Ecto neural progenitor cell (in vitro differentiated cells): ENCODE measurements at regions not wholly inside any gene's neighbourhood (a gene's known extent, or its start where the extent isn't known, plus 50 kb on each side); places are given as distances from the start of the nearest gene placed in this dataset.
"Not testable (repeated sequence)": the region's sequence is repeated elsewhere in the genome, so short reads cannot be mapped to it uniquely, and the experiment has no call there.

Source experiments
- DNase-seq: peaks from one replicate; pipeline ENCODE4 v3.0.0-alpha.2; 2018; ENCODE audit warnings: low spot score

DNA sequence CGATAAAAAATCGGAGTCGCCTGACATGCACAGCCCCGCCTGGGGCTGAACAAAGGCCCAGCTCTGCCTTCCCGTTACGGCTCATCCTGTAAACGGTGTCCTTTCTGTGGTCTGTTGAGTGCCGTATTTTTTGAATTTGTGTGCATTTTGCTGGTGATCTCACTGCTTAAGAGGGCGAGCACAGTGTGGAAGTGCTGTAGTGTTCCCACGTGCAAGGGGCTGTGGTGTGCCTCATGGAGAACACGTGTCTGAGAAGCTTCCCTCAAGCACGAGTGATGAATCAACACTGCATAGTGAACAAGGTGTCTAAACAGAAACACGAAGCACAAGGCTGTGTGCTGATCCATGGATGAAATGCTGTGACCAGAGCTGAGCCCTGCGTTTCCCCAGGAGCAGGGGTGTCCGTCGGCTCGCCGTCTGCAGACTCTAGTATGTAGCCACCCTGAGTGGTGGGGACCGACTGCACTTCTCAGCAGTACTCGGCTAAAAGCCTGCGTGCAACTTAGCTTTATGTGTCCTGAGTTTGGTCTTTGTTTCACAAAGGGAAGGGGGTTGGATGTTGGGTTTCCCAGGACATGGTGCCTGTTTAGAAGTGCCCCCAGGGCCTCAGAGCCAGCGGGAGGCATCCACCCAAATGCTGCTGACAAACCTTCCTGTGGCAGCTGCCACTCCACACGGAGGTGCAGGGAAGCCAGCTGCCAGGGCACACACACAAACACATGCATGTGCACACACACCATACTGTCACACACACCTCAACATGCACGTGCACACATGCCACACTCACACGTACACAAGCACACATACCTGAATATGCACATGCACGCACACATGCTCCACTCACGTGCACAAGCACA is 77.2 kb upstream of the IRX4 start:
- DNase-seq = peak; percentile 39

DNA sequence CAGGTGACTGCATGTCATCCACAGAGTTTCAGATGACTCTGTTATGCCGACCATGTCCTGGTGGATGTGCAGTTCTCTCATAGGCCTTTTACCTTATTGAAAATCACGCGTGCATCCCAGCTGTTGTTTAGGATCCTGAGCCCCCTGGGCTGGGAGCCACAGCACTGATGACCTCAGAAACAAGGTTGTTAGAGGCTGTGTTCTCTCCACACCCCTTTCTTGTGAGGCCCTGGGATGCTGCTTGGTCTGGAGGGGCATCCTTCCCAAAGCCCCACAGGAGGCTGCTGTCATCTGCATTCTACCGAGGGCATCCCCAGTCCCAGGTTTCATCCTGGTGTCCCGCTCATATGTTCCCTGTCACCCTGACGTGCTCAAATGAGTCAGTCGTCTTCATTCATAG is 76.5 kb upstream of the IRX4 start:
- DNase-seq = peak; percentile 29

DNA sequence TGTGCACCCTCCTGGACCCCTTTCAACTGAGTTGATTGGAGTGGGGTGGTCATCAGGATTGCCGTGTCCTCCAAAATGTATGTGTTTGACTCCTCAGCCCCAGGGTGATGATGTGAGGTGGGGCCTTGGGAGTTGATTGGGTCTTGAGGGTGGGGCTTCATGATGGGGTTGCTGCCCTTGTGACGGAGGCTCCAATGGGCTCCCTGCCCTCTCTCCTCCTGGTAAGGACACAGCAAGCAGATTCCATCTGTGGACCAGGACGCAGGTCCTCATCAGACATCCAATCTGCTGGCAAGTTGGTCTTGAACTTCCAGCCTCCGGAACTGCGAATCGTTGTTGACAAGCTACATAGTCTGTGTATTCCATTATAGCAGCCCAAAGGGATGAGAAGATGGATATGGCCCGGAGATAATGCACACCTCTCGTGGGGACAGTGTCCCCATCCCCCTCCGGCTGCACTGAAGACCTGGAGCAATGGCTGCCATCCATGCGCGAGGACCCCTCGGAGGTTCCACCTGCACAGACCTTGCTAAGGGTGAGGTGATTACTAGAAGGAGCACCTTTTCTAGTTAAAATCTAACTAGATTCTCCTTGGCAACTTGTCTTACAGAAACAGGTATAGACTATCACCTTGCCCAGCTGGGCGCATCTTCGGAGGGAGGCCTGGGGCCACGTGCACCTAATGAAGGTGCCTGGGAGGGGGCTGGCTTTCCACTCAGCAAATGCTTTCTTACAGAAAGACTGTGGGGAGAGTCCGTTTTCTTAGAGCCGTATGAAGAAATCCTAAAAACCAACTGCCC is 75.7 kb upstream of the IRX4 start:
- peak; percentile 27 for DNase-seq

DNA sequence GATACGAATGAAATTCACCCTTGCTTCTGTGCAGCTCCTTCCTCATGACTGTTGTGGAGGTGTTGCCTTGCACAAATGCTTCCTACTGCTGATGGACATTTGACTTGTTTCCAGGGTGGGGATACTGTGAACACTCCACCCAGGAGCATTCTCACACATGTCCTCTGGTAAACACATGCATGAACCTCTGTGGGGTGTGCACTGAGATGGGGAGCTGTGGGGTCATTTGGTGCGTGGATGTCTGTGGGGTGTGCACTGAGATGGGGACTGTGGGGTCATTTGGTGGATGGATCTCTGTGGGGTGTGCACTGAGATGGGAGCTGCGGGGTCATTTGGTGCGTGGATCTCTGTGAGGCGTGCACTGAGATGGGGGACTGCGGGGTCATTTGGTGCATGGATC is 72.9 kb upstream of the IRX4 start:
- no peak for DNase-seq

DNA sequence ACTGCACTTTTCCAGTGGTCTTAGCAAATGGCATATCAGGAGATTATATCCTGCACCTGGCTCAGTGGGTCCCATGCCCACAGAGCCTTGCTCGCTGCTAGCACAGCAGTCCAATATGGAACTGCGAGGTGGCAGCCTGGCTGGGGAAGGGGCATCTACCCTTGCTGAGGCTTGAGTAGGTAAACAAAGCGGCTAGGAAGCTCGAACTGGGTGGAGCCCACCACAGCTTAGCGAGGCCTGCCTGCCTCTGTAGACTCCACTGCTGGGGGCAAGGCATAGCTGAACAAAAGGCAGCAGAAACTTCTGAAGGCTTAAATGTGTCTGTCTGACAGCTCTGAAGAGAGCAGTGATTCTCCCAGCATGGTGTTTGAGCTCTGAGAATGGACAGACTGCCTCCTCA is 71.0 kb upstream of the IRX4 start:
- not testable (repeated sequence) for DNase-seq

DNA sequence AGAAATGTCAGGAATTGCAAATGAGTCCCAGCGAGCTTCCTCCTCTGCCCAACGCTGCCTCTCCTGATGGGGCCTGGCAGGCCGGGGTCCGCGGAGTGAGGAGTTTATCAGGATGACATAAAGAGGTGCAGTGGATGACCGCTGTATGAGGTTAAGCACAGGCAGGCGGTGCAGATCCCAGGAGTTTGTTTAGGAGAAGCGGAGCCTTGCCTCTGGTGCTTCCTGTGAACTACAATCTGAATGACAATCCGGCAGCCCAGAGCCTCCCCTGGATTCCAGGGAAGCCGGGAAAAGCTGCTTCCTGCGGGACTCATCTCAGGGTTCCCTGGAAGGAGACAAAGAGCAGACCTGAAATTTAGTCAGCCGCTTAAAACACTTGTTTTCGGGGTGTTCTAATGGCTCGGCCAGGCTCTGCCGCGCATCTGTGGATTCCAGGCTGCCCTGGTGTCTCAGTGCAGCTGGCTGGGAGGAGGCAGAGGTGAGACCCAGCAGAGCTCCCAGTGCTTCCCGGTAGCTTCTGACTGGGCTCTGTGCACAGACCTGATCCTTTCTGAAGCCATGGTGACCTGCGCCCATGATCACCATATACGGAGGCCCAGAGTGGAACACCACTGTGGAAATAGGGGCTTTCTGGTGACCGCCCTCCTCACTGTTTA is 69.8 kb upstream of the IRX4 start:
- peak; percentile 69 for DNase-seq

DNA sequence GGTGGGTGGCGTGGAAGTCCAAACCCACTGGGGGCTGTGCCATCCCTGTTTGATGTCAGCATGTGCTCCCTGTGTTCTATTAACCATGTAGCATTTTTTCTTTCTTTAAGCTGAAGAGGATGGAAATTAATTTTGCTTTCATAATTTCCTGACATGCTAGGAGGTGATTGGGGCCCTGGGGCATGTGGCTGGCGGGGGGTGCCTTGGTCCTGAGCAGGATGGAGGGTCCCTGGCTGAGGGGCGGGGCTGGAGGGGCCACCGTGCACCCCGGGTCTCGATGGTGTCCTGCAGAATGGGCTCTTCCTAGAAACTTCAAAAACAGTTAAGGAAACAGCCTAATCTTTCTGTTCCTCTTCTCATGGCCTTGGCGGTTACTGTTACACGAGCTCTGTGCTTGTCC is 69.3 kb upstream of the IRX4 start:
- DNase-seq = no peak

DNA sequence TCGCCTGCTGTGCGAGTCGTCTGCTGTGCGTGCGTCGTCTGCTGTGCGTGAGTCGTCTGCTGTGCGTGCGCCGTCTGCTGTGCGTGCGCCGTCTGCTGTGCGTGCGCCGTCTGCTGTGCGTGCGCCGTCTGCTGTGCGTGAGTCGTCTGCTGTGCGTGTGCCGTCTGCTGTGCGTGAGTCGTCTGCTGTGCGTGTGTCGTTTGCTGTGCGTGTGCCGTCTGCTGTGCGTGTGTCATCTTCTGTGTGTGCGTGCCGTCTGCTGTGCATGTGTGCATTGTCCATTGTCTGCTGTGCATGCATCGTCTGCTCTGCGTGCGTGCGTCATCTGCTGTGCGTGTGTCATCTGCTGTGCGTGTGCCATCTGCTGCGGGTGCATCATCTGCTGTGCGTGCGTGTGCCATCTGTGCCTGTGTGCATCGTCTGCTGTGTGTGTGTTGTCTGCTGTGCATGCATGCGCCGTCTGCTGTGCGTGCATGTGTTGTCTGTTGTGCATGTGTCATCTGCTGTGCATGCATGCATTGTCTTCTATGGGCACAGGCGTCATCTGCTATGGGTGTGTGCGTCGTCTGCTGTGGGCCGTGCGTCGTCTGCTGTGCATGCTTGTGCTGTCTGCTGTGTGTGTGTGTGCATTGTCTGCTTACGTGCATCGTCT is 68.6 kb upstream of the IRX4 start:
- DNase-seq = no peak

DNA sequence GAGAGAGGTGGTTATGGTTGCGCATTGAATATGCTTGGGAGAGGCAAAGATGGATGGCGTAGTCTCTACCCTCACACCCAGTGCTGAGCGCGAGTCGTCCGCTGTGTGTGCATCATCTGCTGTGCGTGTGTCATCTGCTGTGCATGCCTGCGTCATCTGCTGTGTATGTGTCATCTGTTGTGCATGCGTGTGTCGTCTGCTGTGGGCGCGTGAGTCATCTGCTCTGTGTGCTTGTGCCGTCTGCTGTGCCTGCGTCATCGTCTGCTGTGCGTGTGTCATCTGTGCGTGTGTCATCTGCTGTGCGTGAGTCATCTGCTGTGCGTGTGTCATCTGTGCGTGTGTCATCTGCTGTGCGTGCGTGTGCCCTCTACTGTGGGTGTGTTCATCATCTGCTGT is 68.0 kb upstream of the IRX4 start:
- DNase-seq = no peak

DNA sequence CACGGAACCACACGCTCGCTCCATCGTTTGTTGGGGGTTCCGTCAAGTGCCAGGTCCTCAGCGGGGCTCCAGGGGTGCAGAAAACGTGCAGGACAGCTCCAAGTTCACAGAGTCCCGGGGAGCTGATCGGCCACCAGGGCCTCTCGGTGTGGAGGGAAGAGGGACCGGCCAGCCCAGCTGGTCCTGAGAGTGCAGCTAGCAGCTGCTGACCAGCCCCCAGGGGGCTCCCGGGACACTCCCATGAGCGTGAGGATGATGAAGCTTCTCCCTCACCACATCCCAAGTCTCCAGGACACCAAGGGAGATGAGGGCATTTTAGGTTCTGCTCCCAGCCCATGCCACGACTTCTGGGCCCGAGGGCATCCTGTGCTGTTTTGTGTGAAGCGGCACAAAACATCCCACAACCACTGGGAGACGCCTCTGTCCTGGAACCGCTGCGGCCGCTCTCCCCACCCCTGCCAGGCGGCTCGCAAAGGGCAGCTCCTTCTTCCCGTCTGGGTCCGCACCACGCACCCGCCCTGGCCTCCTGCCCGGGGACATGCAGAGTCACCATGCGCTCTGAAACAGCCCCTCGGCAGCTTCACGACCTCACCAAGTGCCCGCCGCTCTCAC is 67.5 kb upstream of the IRX4 start:
- no peak for DNase-seq

DNA sequence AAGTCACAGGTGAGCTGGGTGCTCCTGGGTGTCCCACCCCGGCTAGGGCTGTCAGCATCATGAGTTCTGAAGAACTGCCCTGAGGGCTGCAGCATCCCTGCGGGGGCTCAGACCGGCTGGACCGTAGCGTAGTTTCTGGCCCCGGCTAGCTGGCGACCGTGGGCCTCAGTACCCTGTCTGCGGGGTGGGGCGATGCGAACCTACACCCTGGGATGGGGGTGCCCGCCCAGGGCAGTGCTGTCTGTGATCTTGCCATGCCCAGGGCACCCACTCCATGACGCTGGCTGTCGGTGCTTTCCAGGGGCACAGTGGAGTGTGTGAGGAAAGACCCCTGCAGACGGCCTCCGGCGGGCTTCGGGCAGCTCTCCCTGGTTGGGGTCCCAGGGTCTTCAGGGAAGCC is 66.5 kb upstream of the IRX4 start:
- DNase-seq = no peak

DNA sequence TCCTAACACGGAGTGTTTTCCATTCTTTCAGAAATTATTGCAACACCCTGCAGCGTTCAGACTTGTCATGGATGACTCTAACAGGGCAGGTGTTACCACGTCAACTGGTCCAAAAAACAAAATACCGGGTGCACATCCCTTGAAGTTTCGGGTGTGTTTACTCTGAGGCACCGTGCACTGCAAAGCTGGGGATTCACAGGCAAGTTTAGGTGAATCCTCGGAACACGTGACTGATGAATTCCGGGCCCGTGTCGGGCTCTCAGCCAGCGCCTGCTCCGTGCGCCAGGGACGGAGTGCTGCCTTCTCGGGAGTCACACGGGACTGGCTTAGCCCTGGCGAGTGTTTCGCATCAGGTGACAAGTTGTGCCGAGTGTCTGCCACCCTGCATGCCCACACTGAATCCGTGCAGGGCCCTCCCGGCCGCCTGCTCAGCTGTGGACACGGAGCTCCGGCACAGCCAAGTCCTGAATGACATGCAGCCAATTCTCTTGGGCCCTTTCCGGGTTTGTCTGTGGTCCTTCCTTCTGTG is 66.0 kb upstream of the IRX4 start:
- no peak for DNase-seq

DNA sequence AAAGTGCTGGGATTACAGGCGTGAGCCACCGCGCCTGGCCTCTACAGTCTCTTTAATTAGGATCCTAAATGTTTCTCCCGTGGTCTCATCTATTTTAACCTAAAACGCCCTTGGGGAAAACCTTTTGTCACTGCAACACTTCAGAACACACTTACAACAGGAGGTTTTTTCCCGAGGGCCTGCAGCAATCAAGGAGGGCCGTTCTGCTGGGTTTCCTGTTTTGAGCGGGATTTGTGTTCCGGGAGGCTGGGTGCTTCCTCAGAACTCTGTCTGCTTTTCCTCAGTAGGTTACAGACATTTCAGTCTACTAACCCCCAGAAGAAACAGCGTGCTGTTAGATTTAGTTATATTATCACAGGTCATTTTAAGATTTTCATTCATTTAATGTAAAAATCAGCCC is 65.4 kb upstream of the IRX4 start:
- no peak for DNase-seq

DNA sequence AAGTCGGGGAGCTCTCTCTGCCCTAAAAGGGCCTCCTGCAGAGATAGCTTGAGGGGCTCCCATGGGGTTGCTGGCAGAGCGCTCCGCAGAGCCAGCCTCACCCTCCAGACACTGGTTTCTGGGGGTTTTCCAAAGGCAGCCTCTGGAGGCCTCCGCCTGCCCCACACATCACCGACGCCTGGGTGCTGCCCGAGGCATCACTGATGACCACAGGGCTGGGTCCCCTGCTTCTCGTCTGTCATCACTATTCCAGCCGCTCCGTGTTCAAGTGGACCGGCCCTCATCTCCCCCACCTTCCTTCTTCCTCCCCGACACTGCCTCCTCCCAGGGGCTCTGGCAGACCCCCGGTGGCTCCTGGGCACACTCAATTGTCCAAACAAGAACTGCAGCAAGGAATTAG is 64.1 kb upstream of the IRX4 start:
- DNase-seq = no peak

DNA sequence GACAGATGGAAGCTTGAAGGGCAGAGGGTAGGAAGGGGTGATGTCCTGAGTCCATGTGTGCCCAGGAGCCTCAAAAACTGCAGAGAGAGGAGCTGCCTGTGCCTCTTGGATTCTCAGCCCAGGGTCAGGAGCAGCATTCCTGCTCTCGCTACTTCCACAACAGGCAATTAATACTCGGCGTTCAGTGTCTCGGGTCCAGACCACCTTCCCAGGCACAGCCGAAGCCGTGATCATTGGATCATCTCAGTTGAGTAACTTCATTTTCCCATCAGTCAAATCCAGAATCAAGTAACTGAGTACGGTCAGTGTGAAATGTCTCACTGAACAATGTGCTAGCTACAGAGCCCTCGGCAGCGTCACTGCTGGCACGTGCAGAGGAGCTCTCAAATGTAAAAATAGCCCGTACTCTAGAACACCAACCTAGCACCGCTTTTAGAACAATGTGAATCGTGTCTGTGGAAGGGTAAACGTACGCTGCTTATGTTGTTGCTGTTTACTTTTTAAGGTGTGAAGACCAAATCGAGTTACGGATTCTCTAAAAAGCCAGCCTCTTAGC is 63.5 kb upstream of the IRX4 start:
- no peak for DNase-seq

DNA sequence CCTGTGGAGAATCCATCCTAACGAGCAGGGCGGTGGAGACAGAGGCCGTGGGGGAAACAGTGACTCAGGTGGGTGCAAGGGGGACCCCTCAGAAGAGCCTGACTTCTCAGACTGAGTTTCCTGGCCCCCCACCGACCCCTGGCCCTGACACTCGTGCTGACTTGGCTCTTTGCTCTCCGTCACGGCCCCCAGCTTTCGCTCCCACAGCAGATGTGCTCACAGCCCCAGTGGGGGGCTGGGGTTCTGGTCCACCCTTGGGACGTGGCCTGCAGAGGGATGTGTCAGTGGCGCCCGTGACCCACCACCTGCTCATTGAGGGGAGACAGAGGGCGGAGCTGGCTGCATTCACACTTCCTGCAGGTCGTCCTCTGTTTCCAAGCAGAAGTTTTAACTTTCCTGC is 62.9 kb upstream of the IRX4 start:
- no peak for DNase-seq

DNA sequence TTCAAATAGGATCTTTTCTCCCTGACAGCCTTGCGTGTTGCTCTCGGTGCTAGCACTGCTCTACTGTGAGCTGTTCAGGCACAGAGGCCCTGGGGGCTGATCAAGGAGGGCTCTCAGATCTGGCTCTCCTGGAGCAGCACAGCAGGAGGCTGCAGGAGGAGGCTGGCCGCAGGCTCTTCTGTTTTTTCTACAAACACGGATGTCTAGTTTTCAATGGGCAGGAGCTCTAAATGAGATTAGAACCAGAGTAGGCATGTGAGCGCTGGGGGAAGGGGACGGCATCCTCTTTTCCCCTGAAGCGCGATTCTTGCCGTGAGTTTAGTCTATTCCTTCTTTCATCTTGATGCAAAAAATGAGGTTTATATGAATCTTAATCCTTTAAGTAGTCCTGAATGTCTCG is 61.7 kb upstream of the IRX4 start:
- DNase-seq = no peak

DNA sequence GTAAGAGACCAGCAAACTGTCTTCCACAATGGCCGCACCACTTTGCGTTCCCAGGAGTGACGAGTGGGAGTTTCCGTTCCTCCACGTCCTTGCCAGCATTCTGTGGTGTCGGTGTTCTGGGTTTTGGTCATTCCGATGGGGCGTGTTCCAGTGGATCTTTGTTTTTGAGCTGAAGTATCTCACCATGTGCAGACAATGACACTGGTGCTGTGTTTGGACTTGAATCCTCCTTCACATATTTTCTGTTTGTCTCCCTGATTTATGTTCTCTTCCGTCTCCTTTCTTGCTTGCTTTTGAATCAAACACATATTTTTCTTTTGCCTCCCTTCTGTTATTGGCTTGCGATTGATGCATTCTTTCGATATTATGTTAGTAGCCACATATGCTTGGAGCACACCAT is 60.8 kb upstream of the IRX4 start:
- DNase-seq = no peak

DNA sequence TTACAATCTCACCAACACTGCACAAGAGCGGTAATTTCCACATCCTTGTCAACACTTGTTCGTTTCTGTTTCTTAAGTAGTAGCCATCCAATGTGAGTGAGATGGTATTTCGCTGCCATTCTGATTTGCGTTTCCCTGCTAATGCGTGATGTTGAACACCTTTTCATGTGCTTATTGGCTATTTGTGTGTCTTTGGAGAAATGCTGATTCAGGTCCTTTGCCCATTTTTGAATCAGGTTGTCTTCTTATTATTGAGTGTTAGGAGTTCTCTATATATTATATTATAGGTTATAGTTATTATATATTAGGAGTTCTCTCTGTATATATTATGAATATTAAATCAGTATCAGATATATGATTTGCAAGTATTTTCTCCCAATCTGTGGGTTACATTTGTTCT is 59.9 kb upstream of the IRX4 start:
- no peak for DNase-seq

DNA sequence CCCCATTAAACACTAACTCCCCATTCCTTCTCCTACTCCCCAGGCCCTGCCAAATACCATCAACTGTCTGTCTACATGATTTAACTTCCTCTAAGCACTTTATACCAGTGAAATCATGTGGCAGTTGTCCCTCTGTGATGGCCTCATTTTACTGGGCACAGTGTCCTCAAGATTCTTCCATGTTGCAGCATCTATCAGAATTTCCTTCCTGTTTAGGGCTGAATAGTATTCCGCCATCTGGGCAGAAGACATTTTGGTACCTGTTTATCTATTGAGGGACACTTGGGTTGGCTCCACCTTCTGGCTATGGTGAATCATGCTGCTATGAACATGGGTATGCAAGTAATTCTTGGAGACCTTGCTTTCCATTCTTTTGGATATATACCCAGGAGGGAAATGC is 59.4 kb upstream of the IRX4 start:
- no peak for DNase-seq

DNA sequence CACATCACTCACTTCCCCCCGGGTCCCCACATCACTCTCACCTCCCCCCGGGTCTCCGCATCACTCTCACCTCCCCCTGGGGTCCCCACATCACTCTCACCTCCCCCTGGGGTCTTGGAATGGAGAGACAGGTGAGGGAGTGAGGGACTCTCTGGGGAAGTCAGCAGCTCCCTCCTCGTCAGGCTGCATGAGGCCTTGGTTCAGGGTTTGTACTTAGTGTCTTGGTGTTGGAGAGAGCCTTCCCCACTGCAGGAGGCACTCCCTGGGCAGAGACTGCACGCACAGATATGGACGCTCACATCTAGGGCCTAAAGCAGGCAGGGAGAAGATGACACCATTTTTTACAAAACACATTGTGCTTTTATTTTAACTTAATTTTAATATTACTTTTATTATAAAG is 56.5 kb upstream of the IRX4 start:
- no peak for DNase-seq
